ENCODE measurements at regions not wholly inside any gene's neighbourhood (a gene's known extent, or its start where the extent isn't known, plus 50 kb on each side); places are given as distances from the start of the nearest gene placed in this dataset.

DNA sequence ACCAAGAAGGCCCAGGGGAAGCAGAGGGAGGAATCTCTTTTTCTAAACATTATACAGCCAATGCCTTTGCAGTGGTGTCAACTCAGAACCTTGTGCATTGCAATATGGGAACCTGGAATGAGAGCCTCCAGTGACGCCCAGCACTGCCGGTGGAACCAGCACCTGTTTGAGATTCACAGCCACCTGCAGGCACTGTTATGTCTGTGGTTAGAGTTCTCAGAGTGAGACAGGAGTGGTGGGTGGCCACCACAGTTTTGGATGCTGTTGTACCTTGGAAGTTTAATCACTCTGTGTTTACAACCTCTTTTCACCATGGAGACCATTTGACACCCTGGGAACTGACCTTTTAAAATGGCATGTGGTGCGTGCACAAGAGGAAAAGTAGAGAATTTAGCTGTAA is 185.3 kb upstream of the KCNG1 start:
- TF ChIP-seq TOX (CRISPR knock-in tag; IDR thresholded peaks at IDR 0.05; ENCODE audit: borderline replicate concordance) (no peak), ARNTL (CRISPR knock-in tag; IDR thresholded peaks at IDR 0.05; ENCODE audit: borderline replicate concordance, low read depth) (no peak), CSDC2 (CRISPR knock-in tag; IDR thresholded peaks at IDR 0.05) (no peak), PPARA (CRISPR knock-in tag; IDR thresholded peaks at IDR 0.05; ENCODE audit: borderline replicate concordance) (no peak), ZFP3 (CRISPR knock-in tag; IDR thresholded peaks at IDR 0.05) (no peak), ZNF8 (CRISPR knock-in tag; IDR thresholded peaks at IDR 0.05) (no peak), CREB5 (CRISPR knock-in tag; IDR thresholded peaks at IDR 0.05; ENCODE audit: low read depth) (no peak)

All from SK-N-SH treated with all-trans-retinoic acid at 6 μM for 48 hours (cell line).